H9 (cell line): ENCODE measurements at regions not wholly inside any gene's neighbourhood (a gene's known extent, or its start where the extent isn't known, plus 50 kb on each side); places are given as distances from the start of the nearest gene placed in this dataset.

Experiments
- DNase-seq: peaks from one replicate; pipeline ENCODE4 v3.0.0-alpha.2; 2017
- H2AFZ ChIP-seq: one replicate; pipeline ENCODE4 v1.6.1; 2013; ENCODE audit warnings: mild to moderate bottlenecking, low read length, control low read depth, moderate library complexity
- H2AK5ac ChIP-seq: 2 replicates; pipeline ENCODE4 v1.6.1; 2013; ENCODE audit warnings: low read length, control low read depth, mixed read lengths; ENCODE audit not compliant: insufficient read length
- H2BK120ac ChIP-seq: one replicate; pipeline ENCODE4 v1.6.1; 2013; ENCODE audit warnings: low read depth, mild to moderate bottlenecking, low read length, control low read depth, inconsistent platforms; ENCODE audit not compliant: poor library complexity, severe bottlenecking
- H2BK12ac ChIP-seq: 2 replicates; pipeline ENCODE4 v1.6.1; 2013; ENCODE audit warnings: low read length, control low read depth, mixed read lengths, low read depth; ENCODE audit not compliant: insufficient read length
- H2BK15ac ChIP-seq: 2 replicates; pipeline ENCODE4 v1.6.1; 2013; ENCODE audit warnings: low read depth, low read length, control low read depth
- H2BK20ac ChIP-seq: one replicate; pipeline ENCODE4 v1.6.1; 2013; ENCODE audit warnings: low read depth, mild to moderate bottlenecking, low read length, control low read depth, inconsistent platforms; ENCODE audit not compliant: poor library complexity, severe bottlenecking
- H2BK5ac ChIP-seq: 2 replicates; pipeline ENCODE4 v1.6.1; 2013; ENCODE audit warnings: low read length, control low read depth, mixed read lengths; ENCODE audit not compliant: insufficient read length
- H3K14ac ChIP-seq: 2 replicates; pipeline ENCODE4 v1.6.1; 2013; ENCODE audit warnings: low read length, control low read depth; ENCODE audit not compliant: insufficient read depth
- H3K18ac ChIP-seq: 2 replicates; pipeline ENCODE4 v1.6.1; 2013; ENCODE audit warnings: low read depth, mild to moderate bottlenecking, mixed read lengths, low read length, control low read depth; ENCODE audit not compliant: insufficient read length
- H3K23ac ChIP-seq: 2 replicates; pipeline ENCODE4 v1.6.1; 2013; ENCODE audit warnings: low read length, control low read depth, mixed read lengths, low read depth; ENCODE audit not compliant: insufficient read length
- H3K23me2 ChIP-seq: 2 replicates; pipeline ENCODE4 v1.6.1; 2013; ENCODE audit warnings: low read depth, mild to moderate bottlenecking, mixed read lengths, low read length, control low read depth; ENCODE audit not compliant: insufficient read length, poor library complexity, severe bottlenecking
- H3K27ac ChIP-seq: 2 replicates; pipeline ENCODE4 v1.5.1; 2013; ENCODE audit warnings: low read length, control low read depth, mixed read lengths, low read depth; ENCODE audit not compliant: insufficient read length
- H3K27me3 ChIP-seq: 2 replicates; pipeline ENCODE4 v1.6.1; 2013; ENCODE audit warnings: low read length, control low read depth, inconsistent platforms; ENCODE audit not compliant: insufficient read depth
- H3K4ac ChIP-seq: 2 replicates; pipeline ENCODE4 v1.6.1; 2013; ENCODE audit warnings: low read depth, mild to moderate bottlenecking, control low read depth, inconsistent platforms, low read length, moderate library complexity
- H3K4me1 ChIP-seq: 2 replicates; pipeline ENCODE4 v1.6.1; 2013; ENCODE audit warnings: low read length, control low read depth, inconsistent platforms; ENCODE audit not compliant: insufficient read depth
- H3K4me2 ChIP-seq: 2 replicates; pipeline ENCODE4 v1.6.1; 2013; ENCODE audit warnings: low read length, control low read depth, mixed read lengths; ENCODE audit not compliant: insufficient read length, insufficient read depth
- H3K56ac ChIP-seq: 2 replicates; pipeline ENCODE4 v1.6.1; 2013; ENCODE audit warnings: low read depth, mild to moderate bottlenecking, mixed read lengths, low read length, control low read depth; ENCODE audit not compliant: insufficient read length
- H3K79me1 ChIP-seq: 2 replicates; pipeline ENCODE4 v1.6.1; 2013; ENCODE audit warnings: low read depth, mild to moderate bottlenecking, moderate library complexity, low read length, control low read depth, inconsistent platforms; ENCODE audit not compliant: insufficient read depth, poor library complexity, severe bottlenecking
- H3K79me2 ChIP-seq: 2 replicates; pipeline ENCODE4 v1.6.1; 2013; ENCODE audit warnings: low read length, control low read depth, inconsistent platforms; ENCODE audit not compliant: insufficient read depth
- H3K9ac ChIP-seq: 2 replicates; pipeline ENCODE4 v1.6.1; 2013; ENCODE audit warnings: low read length, control low read depth, mixed read lengths; ENCODE audit not compliant: insufficient read length; ENCODE audit errors: extremely low read depth
- H3K9me3 ChIP-seq: one replicate; pipeline ENCODE4 v1.6.1; 2013; ENCODE audit warnings: low read depth, low read length, inconsistent platforms; ENCODE audit not compliant: control insufficient read depth
- H3T11ph ChIP-seq: one replicate; pipeline ENCODE4 v1.6.1; 2013; ENCODE audit warnings: mild to moderate bottlenecking, low read length, control low read depth, inconsistent platforms
- H4K20me1 ChIP-seq: one replicate; pipeline ENCODE4 v1.6.1; 2013; ENCODE audit not compliant: control insufficient read depth, insufficient read length, insufficient read depth
- H4K5ac ChIP-seq: 2 replicates; pipeline ENCODE4 v1.6.1; 2013; ENCODE audit warnings: low read depth, mild to moderate bottlenecking, mixed read lengths, low read length, control low read depth; ENCODE audit not compliant: insufficient read length
- H4K8ac ChIP-seq: replicated peaks from 2 replicates; pipeline ENCODE4 v1.6.1; 2013; ENCODE audit warnings: low read length, control low read depth, mixed read lengths, low read depth; ENCODE audit not compliant: insufficient read length
- H4K91ac ChIP-seq: 2 replicates; pipeline ENCODE4 v1.6.1; 2013; ENCODE audit warnings: low read depth, mild to moderate bottlenecking, moderate library complexity, mixed read lengths, low read length, control low read depth; ENCODE audit not compliant: insufficient read length
- H3K27ac Mint-ChIP-seq, 3 experiments: 2 replicates in 2 of 3; 3 replicates in 1 of 3; pipeline ENCODE4 v1.8.0; 2020 to 2021; ENCODE audit warnings: mixed read lengths in 3 of 3, mild to moderate bottlenecking in 1 of 3, moderate library complexity in 1 of 3
- H3K27me3 Mint-ChIP-seq: 2 replicates; pipeline ENCODE4 v1.8.0; 2021; ENCODE audit warnings: low read depth, mild to moderate bottlenecking, moderate library complexity, mixed read lengths
- H3K36me3 Mint-ChIP-seq, 3 experiments: 2 replicates in 2 of 3; 3 replicates in 1 of 3; pipeline ENCODE4 v1.8.0; 2020 to 2021; ENCODE audit warnings: low read depth in 3 of 3, mixed read lengths in 3 of 3; ENCODE audit not compliant: insufficient read depth in 1 of 3
- H3K4me1 Mint-ChIP-seq, 2 experiments: 2 replicates each; pipeline ENCODE4 v1.8.0; 2020; ENCODE audit warnings: mixed read lengths in 2 of 2
- H3K4me3 Mint-ChIP-seq, 2 experiments: 2 replicates in 1 of 2; 3 replicates in 1 of 2; pipeline ENCODE4 v1.8.0; 2020 to 2021; ENCODE audit warnings: mild to moderate bottlenecking in 2 of 2, mixed read lengths in 2 of 2, moderate library complexity in 1 of 2
- H3K9me3 Mint-ChIP-seq, 2 experiments: 2 replicates in 1 of 2; 3 replicates in 1 of 2; pipeline ENCODE4 v1.8.0; 2020; ENCODE audit warnings: mild to moderate bottlenecking in 2 of 2, mixed read lengths in 2 of 2, moderate library complexity in 1 of 2
- WGBS: extraction: QIAGEN DNeasy Blood & Tissue Kit; methylation state at CpG from one replicate; pipeline ENCODE4 v1.1.7; 2013; ENCODE audit warnings: missing lambda C conversion rate, low lambda C conversion rate, mixed read lengths; ENCODE audit not compliant: insufficient read length; ENCODE audit errors: extremely low coverage; 5-methylcytosine and 5-hydroxymethylcytosine counted together
- TF ChIP-seq, protein P1 (sequence below): fragments of 200-600 bp; sonication (generic); conservative IDR thresholded peaks from 3 replicates; pipeline ENCODE4 v1.8.0; 2021; ENCODE audit warnings: antibody characterized with exemption, mild to moderate bottlenecking

DNA sequence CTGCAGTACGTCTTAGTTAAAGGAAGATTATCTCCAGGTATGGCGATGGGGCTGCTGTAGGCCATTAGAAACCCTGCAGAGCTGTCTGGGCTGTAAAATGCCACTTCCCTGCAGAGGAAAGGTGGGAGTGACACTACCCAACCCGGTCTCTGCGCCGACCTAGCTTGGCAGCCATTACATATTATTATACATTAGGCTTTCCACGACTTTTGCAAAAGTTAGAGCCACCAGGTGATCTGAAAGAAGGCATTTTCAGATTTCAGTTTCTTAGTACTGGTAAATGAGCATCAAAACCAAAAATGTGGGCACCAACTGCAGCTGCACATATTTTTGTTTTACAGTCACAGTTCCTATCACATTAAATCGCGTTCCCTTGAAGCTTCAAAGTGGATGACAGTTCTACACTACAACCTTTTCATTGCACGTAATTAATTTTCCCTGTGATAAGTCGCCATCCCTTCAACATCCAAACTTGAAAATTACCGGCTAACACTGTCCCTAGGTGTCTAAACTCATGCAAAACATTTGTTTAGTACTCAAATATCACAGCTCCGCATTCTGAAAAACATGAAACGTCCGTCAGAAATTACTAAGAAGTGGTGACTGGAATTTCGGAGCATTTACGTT lies 81.4 kb upstream of the CHD2 start:
- no peaks in the 10 kb centered on the region for H3K9me3 Mint-ChIP-seq
- H3T11ph ChIP-seq = no peak overlapping the region
- H3K79me1 ChIP-seq = no peaks in the 10 kb centered on the region
- peaks cover 5% of the 10 kb centered on the region for H3K23me2 ChIP-seq
- H3K36me3 Mint-ChIP-seq = no peaks in the 10 kb centered on the region
- TF ChIP-seq, protein P1, sequence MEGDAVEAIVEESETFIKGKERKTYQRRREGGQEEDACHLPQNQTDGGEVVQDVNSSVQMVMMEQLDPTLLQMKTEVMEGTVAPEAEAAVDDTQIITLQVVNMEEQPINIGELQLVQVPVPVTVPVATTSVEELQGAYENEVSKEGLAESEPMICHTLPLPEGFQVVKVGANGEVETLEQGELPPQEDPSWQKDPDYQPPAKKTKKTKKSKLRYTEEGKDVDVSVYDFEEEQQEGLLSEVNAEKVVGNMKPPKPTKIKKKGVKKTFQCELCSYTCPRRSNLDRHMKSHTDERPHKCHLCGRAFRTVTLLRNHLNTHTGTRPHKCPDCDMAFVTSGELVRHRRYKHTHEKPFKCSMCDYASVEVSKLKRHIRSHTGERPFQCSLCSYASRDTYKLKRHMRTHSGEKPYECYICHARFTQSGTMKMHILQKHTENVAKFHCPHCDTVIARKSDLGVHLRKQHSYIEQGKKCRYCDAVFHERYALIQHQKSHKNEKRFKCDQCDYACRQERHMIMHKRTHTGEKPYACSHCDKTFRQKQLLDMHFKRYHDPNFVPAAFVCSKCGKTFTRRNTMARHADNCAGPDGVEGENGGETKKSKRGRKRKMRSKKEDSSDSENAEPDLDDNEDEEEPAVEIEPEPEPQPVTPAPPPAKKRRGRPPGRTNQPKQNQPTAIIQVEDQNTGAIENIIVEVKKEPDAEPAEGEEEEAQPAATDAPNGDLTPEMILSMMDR = no peak
- no peak overlapping the region for H2BK12ac ChIP-seq
- H3K9ac ChIP-seq = no peak overlapping the region
- no peak overlapping the region for H4K5ac ChIP-seq
- peak overlapping the region; percentile 55 to 68 for H3K4me3 Mint-ChIP-seq
- peak overlapping the region in 2 of 3 experiments; percentile 87 to 97; a peak in 4 of 7 replicates for H3K27ac Mint-ChIP-seq
- H2BK5ac ChIP-seq = no peak overlapping the region
- peaks cover 1% of the 10 kb centered on the region; the same call in 1 of the 2 replicates for H3K27me3 Mint-ChIP-seq
- H3K27ac ChIP-seq = no peak overlapping the region
- H4K20me1 ChIP-seq = no peaks in the 10 kb centered on the region
- peak overlapping the region; percentile 55; the same call in 1 of the 2 replicates for H3K14ac ChIP-seq
- no peak for DNase-seq
- no peak overlapping the region for H2BK15ac ChIP-seq
- peak overlapping the region; percentile 89 for H3K4me2 ChIP-seq
- H4K91ac ChIP-seq = no peak overlapping the region
- no peak overlapping the region for H4K8ac ChIP-seq
- no peak overlapping the region for H2BK20ac ChIP-seq
- H3K4me1 Mint-ChIP-seq = peaks cover 56 to 58% of the 10 kb centered on the region in 2 experiments
- H3K4ac ChIP-seq = no peak overlapping the region
- H3K27me3 ChIP-seq = no peaks in the 10 kb centered on the region
- H2AFZ ChIP-seq = peak overlapping the region; percentile 2
- H3K9me3 ChIP-seq = no peaks in the 10 kb centered on the region
- H2BK120ac ChIP-seq = no peak overlapping the region
- H3K18ac ChIP-seq = no peak overlapping the region
- no CpG with 5 or more reads among the region's 16 CpGs for WGBS
- 0 out of 2 replicates have a peak, but pooled peaks cover 1% of the 10 kb centered on the region for H3K79me2 ChIP-seq
- no peak overlapping the region for H3K23ac ChIP-seq
- peaks cover 26% of the 10 kb centered on the region for H3K4me1 ChIP-seq
- no peak overlapping the region for H2AK5ac ChIP-seq
- no peak overlapping the region for H3K56ac ChIP-seq
